Trophoblast cell (in vitro differentiated cells and primary cell): ENCODE measurements at regions not wholly inside any gene's neighbourhood (a gene's known extent, or its start where the extent isn't known, plus 50 kb on each side); places are given as distances from the start of the nearest gene placed in this dataset.

ENCODE experiments used
- DNase-seq, 2 donors: peaks; one replicate each; pipeline ENCODE4 v3.0.0-alpha.2; 2016
- H2AFZ ChIP-seq: 2 replicates; pipeline ENCODE4 v1.6.1; 2013; ENCODE audit warnings: low read length, moderate library complexity, mild to moderate bottlenecking; ENCODE audit not compliant: insufficient read depth, poor library complexity
- H2AK5ac ChIP-seq: 2 replicates; pipeline ENCODE4 v1.6.1; 2013; ENCODE audit warnings: mild to moderate bottlenecking, low read length
- H2BK120ac ChIP-seq: 2 replicates; pipeline ENCODE4 v1.6.1; 2013; ENCODE audit warnings: low read length, mild to moderate bottlenecking, moderate library complexity; ENCODE audit not compliant: insufficient read depth, poor library complexity
- H2BK12ac ChIP-seq: 2 replicates; pipeline ENCODE4 v1.6.1; 2013; ENCODE audit warnings: mild to moderate bottlenecking, low read length, moderate library complexity
- H2BK5ac ChIP-seq: 2 replicates; pipeline ENCODE4 v1.6.1; 2013; ENCODE audit warnings: low read length, low read depth, moderate library complexity, mild to moderate bottlenecking; ENCODE audit not compliant: poor library complexity
- H3K14ac ChIP-seq: 2 replicates; pipeline ENCODE4 v1.6.1; 2013; ENCODE audit warnings: mild to moderate bottlenecking, low read length
- H3K18ac ChIP-seq: 2 replicates; pipeline ENCODE4 v1.6.1; 2013; ENCODE audit warnings: mild to moderate bottlenecking, low read length
- H3K23ac ChIP-seq: 2 replicates; pipeline ENCODE4 v1.6.1; 2013; ENCODE audit warnings: low read length
- H3K27ac ChIP-seq: 2 replicates; pipeline ENCODE4 v1.5.1; 2013; ENCODE audit warnings: low read depth, mild to moderate bottlenecking, inconsistent platforms, low read length, moderate library complexity
- H3K27me3 ChIP-seq: 2 replicates; pipeline ENCODE4 v1.6.1; 2013; ENCODE audit warnings: inconsistent platforms, mild to moderate bottlenecking, low read length, moderate library complexity; ENCODE audit not compliant: insufficient read depth
- H3K36me3 ChIP-seq, 2 experiments: 1 replicate in 1 of 2; 2 replicates in 1 of 2; pipeline ENCODE4 v1.6.1; 2013; ENCODE audit warnings: low read length in 2 of 2, mild to moderate bottlenecking in 2 of 2, moderate library complexity in 1 of 2; ENCODE audit not compliant: insufficient read depth in 2 of 2, control insufficient read depth in 1 of 2
- H3K4ac ChIP-seq: 2 replicates; pipeline ENCODE4 v1.6.1; 2013; ENCODE audit warnings: low read depth, mild to moderate bottlenecking, low read length, moderate library complexity
- H3K4me1 ChIP-seq, 2 experiments: 1 replicate in 1 of 2; 2 replicates in 1 of 2; pipeline ENCODE4 v1.6.1; 2013; ENCODE audit warnings: low read length in 2 of 2, mild to moderate bottlenecking in 2 of 2, moderate library complexity in 1 of 2; ENCODE audit not compliant: insufficient read depth in 2 of 2, control insufficient read depth in 1 of 2
- H3K4me2 ChIP-seq: 2 replicates; pipeline ENCODE4 v1.6.1; 2013; ENCODE audit warnings: inconsistent platforms, mild to moderate bottlenecking, low read length, moderate library complexity
- H3K4me3 ChIP-seq: 2 replicates; pipeline ENCODE4 v1.5.1; 2013; ENCODE audit warnings: mild to moderate bottlenecking, low read depth, low read length, inconsistent platforms
- H3K79me1 ChIP-seq: one replicate; pipeline ENCODE4 v1.6.1; 2013; ENCODE audit warnings: low read length
- H3K79me2 ChIP-seq: 2 replicates; pipeline ENCODE4 v1.6.1; 2013; ENCODE audit warnings: low read length, mild to moderate bottlenecking; ENCODE audit not compliant: control insufficient read depth, insufficient read depth, poor library complexity
- H3K9ac ChIP-seq: 2 replicates; pipeline ENCODE4 v1.6.1; 2013; ENCODE audit warnings: mild to moderate bottlenecking, low read length
- H3K9me3 ChIP-seq: 2 replicates; pipeline ENCODE4 v1.6.1; 2013; ENCODE audit warnings: low read depth, mild to moderate bottlenecking, control low read depth, inconsistent platforms, low read length; ENCODE audit not compliant: insufficient read depth
- H4K12ac ChIP-seq: 2 replicates; pipeline ENCODE4 v1.6.1; 2013; ENCODE audit warnings: low read depth, mild to moderate bottlenecking, low read length, moderate library complexity
- H4K8ac ChIP-seq: 2 replicates; pipeline ENCODE4 v1.6.1; 2013; ENCODE audit warnings: low read depth, mild to moderate bottlenecking, low read length, moderate library complexity
- H4K91ac ChIP-seq: one replicate; pipeline ENCODE4 v1.6.1; 2013; ENCODE audit warnings: low read depth, mild to moderate bottlenecking, low read length, moderate library complexity
- WGBS: extraction: QIAGEN DNeasy Blood & Tissue Kit; methylation state at CpG from one replicate; pipeline ENCODE4 v1.1.7; 2013; ENCODE audit warnings: missing lambda C conversion rate; ENCODE audit not compliant: insufficient read length, insufficient coverage; ENCODE audit errors: extremely low coverage; 5-methylcytosine and 5-hydroxymethylcytosine counted together

- no peak overlapping the region for H3K4me3 ChIP-seq
- no peak overlapping the region for H3K23ac ChIP-seq
- H2AFZ ChIP-seq, result no peak overlapping the region
- H4K12ac ChIP-seq, result no peak overlapping the region
- no peaks in the 10 kb centered on the region for H3K36me3 ChIP-seq
- no peak overlapping the region for H3K9ac ChIP-seq
- WGBS, result no CpG with 5 or more reads among the region's 1 CpG
- no peak overlapping the region for H2BK5ac ChIP-seq
- no peaks in the 10 kb centered on the region for H3K79me1 ChIP-seq
- no peak overlapping the region for H4K91ac ChIP-seq
- DNase-seq, result no peak
- H3K4me2 ChIP-seq, result no peak overlapping the region
- no peak overlapping the region for H2BK120ac ChIP-seq
- H3K14ac ChIP-seq, result no peak overlapping the region
- no peaks in the 10 kb centered on the region for H3K27me3 ChIP-seq
- H2AK5ac ChIP-seq, result no peak overlapping the region
- no peak overlapping the region for H2BK12ac ChIP-seq
- H3K9me3 ChIP-seq, result no peaks in the 10 kb centered on the region
- no peaks in the 10 kb centered on the region for H3K4me1 ChIP-seq
- H4K8ac ChIP-seq, result no peak overlapping the region
- H3K4ac ChIP-seq, result no peak overlapping the region
- H3K79me2 ChIP-seq, result no peaks in the 10 kb centered on the region
- no peak overlapping the region for H3K27ac ChIP-seq
- no peak overlapping the region for H3K18ac ChIP-seq
These were observed 148.7 kb upstream of the MAD2L1 start for GRCh38 chr4:120215350-120215749.

GRCh38 chr4:120211408-120212015, 144.9 kb upstream of the MAD2L1 start:
- Histone ChIP-seq H3K4me2 (no peak overlapping the region), H2BK12ac (no peak overlapping the region), H2AK5ac (no peak overlapping the region), H3K23ac (no peak overlapping the region), H4K8ac (no peak overlapping the region), H3K9ac (no peak overlapping the region), H2BK5ac (no peak overlapping the region), H4K91ac (no peak overlapping the region), H3K79me1 (no peaks in the 10 kb centered on the region), H2BK120ac (no peak overlapping the region), H3K79me2 (no peaks in the 10 kb centered on the region), H3K4me3 (no peak overlapping the region), H3K27me3 (no peaks in the 10 kb centered on the region), H2AFZ (no peak overlapping the region), H3K4me1 (no peaks in the 10 kb centered on the region), H3K4ac (no peak overlapping the region), H3K18ac (no peak overlapping the region), H3K36me3 (no peaks in the 10 kb centered on the region), H3K9me3 (no peaks in the 10 kb centered on the region), H4K12ac (no peak overlapping the region), H3K14ac (no peak overlapping the region), H3K27ac (no peak overlapping the region)
- DNase-seq, result no peak
- WGBS, result no CpG with 5 or more reads among the region's 4 CpGs

GRCh38 chr4:120209706-120210105, 143.1 kb upstream of the MAD2L1 start:
- H3K4me3 ChIP-seq, result no peak overlapping the region
- no peak overlapping the region for H4K91ac ChIP-seq
- WGBS, result no CpG with 5 or more reads among the region's 4 CpGs
- H4K12ac ChIP-seq, result no peak overlapping the region
- H3K79me2 ChIP-seq, result no peaks in the 10 kb centered on the region
- H3K14ac ChIP-seq, result no peak overlapping the region
- H3K4me1 ChIP-seq, result no peaks in the 10 kb centered on the region
- DNase-seq, result no peak
- no peak overlapping the region for H3K18ac ChIP-seq
- H3K79me1 ChIP-seq, result no peaks in the 10 kb centered on the region
- H2AFZ ChIP-seq, result no peak overlapping the region
- no peaks in the 10 kb centered on the region for H3K9me3 ChIP-seq
- no peak overlapping the region for H4K8ac ChIP-seq
- H3K36me3 ChIP-seq, result no peaks in the 10 kb centered on the region
- no peak overlapping the region for H2BK12ac ChIP-seq
- no peak overlapping the region for H3K4me2 ChIP-seq
- no peak overlapping the region for H3K27ac ChIP-seq
- no peak overlapping the region for H3K23ac ChIP-seq
- no peaks in the 10 kb centered on the region for H3K27me3 ChIP-seq
- H2AK5ac ChIP-seq, result no peak overlapping the region
- no peak overlapping the region for H3K9ac ChIP-seq
- H2BK120ac ChIP-seq, result no peak overlapping the region
- no peak overlapping the region for H3K4ac ChIP-seq
- no peak overlapping the region for H2BK5ac ChIP-seq

- no peak overlapping the region for H2BK12ac ChIP-seq
- H4K91ac ChIP-seq, result no peak overlapping the region
- no peak overlapping the region for H3K27ac ChIP-seq
- no peaks in the 10 kb centered on the region for H3K27me3 ChIP-seq
- no peak for DNase-seq
- H4K12ac ChIP-seq, result no peak overlapping the region
- no peak overlapping the region for H3K9ac ChIP-seq
- no peaks in the 10 kb centered on the region for H3K36me3 ChIP-seq
- H2AK5ac ChIP-seq, result no peak overlapping the region
- H3K4me1 ChIP-seq, result no peaks in the 10 kb centered on the region
- no peak overlapping the region for H2BK120ac ChIP-seq
- H3K23ac ChIP-seq, result no peak overlapping the region
- no peak overlapping the region for H2BK5ac ChIP-seq
- H3K18ac ChIP-seq, result no peak overlapping the region
- no peaks in the 10 kb centered on the region for H3K79me1 ChIP-seq
- no peak overlapping the region for H2AFZ ChIP-seq
- no peak overlapping the region for H4K8ac ChIP-seq
- WGBS, result no CpG with 5 or more reads among the region's 3 CpGs
- H3K14ac ChIP-seq, result no peak overlapping the region
- H3K9me3 ChIP-seq, result peaks cover 2% of the 10 kb centered on the region
- no peak overlapping the region for H3K4me3 ChIP-seq
- no peak overlapping the region for H3K4me2 ChIP-seq
- no peak overlapping the region for H3K4ac ChIP-seq
- H3K79me2 ChIP-seq, result no peaks in the 10 kb centered on the region
These were observed 140.4 kb upstream of the MAD2L1 start for GRCh38 chr4:120207021-120207420.
